Gastroesophageal sphincter (tissue), 4 donors: ENCODE measurements at regions not wholly inside any gene's neighbourhood (a gene's known extent, or its start where the extent isn't known, plus 50 kb on each side); places are given as distances from the start of the nearest gene placed in this dataset.

Source experiments
- ATAC-seq: fragments of 150-250 bp; one replicate; pipeline ENCODE4 v1.9.1; 2016; ENCODE audit warnings: mild to moderate bottlenecking, moderate library complexity
- H3K27ac ChIP-seq, 4 donors: fragments of 200-600 bp; sonication (generic) in 3 of 4; 1 replicate in 3 of 4; 2 replicates in 1 of 4; pipeline ENCODE4 v1.5.1; 2016 to 2019
- H3K27me3 ChIP-seq: fragments of 200-600 bp; sonication (generic); one replicate; pipeline ENCODE4 v1.5.1; 2019
- H3K36me3 ChIP-seq, 2 donors: fragments of 200-600 bp; sonication (generic); one replicate each; pipeline ENCODE4 v1.5.1; 2019; ENCODE audit warnings: control low read depth in 1 of 2
- H3K4me1 ChIP-seq, 3 donors: fragments of 200-600 bp; sonication (generic); 1 replicate in 2 of 3; 2 replicates in 1 of 3; pipeline ENCODE4 v1.5.1; 2016 to 2019; ENCODE audit warnings: control low read depth in 2 of 3
- H3K4me3 ChIP-seq, 2 donors: fragments of 200-600 bp; sonication (generic); one replicate each; pipeline ENCODE4 v1.5.1; 2019; ENCODE audit warnings: mild to moderate bottlenecking in 1 of 2, moderate library complexity in 1 of 2
- H3K9me3 ChIP-seq, 3 donors: fragments of 200-600 bp; sonication (generic); one replicate each; pipeline ENCODE4 v1.5.1; 2017 to 2019; ENCODE audit warnings: control low read depth in 2 of 3
- EP300 ChIP-seq: sonication (generic); formaldehyde crosslinking; IDR thresholded peaks from one replicate; pipeline ENCODE4 v1.6.1; 2017; ENCODE audit warnings: antibody characterized with exemption, mild to moderate bottlenecking
- POLR2A ChIP-seq, 2 donors: fragments of 450-650 bp; IDR thresholded peaks; one replicate each; pipeline ENCODE4 v1.6.1; 2017; ENCODE audit warnings: antibody characterized with exemption in 2 of 2, mild to moderate bottlenecking in 2 of 2, moderate library complexity in 1 of 2
- POLR2AphosphoS5 ChIP-seq: sonication (generic); formaldehyde crosslinking; IDR thresholded peaks from one replicate; pipeline ENCODE4 v1.6.1; 2017; ENCODE audit warnings: antibody characterized with exemption
- WGBS, 2 donors: methylation state at CpG; one replicate each; pipeline ENCODE4 v1.1.5; 2018; ENCODE audit warnings: low coverage in 1 of 2; 5-methylcytosine and 5-hydroxymethylcytosine counted together
- TF ChIP-seq, protein P1 (sequence below), 4 experiments: fragments of 200-600 bp in 2 of 4; fragments of 450-650 bp in 2 of 4; sonication (generic) in 1 of 4; IDR thresholded peaks; one replicate each; pipeline ENCODE4 v1.5.1; 2017 to 2019; ENCODE audit warnings: antibody characterized with exemption in 4 of 4, mild to moderate bottlenecking in 2 of 4, moderate library complexity in 2 of 4

DNA sequence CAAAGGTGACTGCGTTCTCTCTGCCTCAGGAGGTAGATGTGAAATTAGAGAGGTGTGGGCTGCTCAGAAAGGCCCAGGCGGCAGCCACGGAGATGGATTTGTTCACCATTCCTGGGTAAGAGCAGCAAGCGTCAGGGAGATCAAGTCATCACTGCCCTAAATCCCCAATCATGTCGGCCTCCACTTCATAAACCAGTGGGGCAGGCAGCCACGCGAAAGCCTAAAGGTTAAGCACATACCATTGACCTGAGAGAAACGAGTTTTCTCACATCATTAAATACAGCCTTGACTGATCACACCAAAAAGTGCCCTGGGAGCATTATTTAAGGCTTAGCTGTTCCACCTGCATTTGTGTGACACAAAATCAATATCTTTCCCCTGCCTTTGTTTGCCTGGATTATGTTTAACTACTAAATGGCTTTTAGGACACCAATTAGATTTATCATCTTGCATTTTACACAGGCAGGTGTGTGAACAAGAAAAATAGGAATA lies 50.7 kb upstream of the FOXB1 start:
- TF ChIP-seq EP300 (no peak), POLR2A (IDR thresholded peaks at IDR 0.05) (no peak)
- TF ChIP-seq, protein P1, sequence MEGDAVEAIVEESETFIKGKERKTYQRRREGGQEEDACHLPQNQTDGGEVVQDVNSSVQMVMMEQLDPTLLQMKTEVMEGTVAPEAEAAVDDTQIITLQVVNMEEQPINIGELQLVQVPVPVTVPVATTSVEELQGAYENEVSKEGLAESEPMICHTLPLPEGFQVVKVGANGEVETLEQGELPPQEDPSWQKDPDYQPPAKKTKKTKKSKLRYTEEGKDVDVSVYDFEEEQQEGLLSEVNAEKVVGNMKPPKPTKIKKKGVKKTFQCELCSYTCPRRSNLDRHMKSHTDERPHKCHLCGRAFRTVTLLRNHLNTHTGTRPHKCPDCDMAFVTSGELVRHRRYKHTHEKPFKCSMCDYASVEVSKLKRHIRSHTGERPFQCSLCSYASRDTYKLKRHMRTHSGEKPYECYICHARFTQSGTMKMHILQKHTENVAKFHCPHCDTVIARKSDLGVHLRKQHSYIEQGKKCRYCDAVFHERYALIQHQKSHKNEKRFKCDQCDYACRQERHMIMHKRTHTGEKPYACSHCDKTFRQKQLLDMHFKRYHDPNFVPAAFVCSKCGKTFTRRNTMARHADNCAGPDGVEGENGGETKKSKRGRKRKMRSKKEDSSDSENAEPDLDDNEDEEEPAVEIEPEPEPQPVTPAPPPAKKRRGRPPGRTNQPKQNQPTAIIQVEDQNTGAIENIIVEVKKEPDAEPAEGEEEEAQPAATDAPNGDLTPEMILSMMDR (IDR thresholded peaks at IDR 0.05), result no peak
- Histone ChIP-seq H3K36me3 (no peaks in the 10 kb centered on the region), H3K4me3 (no peak overlapping the region), H3K9me3 (peaks cover 0 to 12% (median 0%) of the 10 kb centered on the region in 3 donors), H3K4me1 (no peaks in the 10 kb centered on the region), H3K27ac (no peak overlapping the region), H3K27me3 (peaks cover 12% of the 10 kb centered on the region)
- no peak for ATAC-seq
- 31 to 48% methylated on average over 3 to 5 of the region's 8 CpGs for WGBS, 2 donors

DNA sequence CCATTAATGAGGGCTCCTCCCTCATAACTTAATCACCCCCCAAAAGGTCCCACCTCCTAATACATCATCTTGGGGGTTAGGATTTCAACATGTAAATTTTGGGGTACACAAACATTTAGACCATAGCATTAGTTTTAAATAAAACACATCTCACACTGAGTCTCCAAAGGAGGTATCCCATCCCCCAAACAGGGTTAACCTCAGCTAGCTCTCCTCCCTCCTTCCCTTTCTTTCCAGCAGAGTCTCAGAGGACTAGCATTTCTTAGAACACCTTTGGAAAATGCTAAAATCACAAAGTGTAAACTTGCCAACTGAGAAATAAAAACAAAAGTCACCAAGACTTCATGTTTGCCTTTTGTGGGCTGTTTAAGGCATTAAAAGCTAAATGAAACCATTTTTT lies 51.2 kb upstream of the FOXB1 start:
- Histone ChIP-seq H3K27me3 (peaks cover 12% of the 10 kb centered on the region), H3K4me3 (no peak overlapping the region), H3K27ac (no peak overlapping the region), H3K9me3 (peaks cover 0 to 8% (median 0%) of the 10 kb centered on the region in 3 donors), H3K36me3 (no peaks in the 10 kb centered on the region), H3K4me1 (no peaks in the 10 kb centered on the region)
- no peak for ATAC-seq
- no peak for TF ChIP-seq EP300

DNA sequence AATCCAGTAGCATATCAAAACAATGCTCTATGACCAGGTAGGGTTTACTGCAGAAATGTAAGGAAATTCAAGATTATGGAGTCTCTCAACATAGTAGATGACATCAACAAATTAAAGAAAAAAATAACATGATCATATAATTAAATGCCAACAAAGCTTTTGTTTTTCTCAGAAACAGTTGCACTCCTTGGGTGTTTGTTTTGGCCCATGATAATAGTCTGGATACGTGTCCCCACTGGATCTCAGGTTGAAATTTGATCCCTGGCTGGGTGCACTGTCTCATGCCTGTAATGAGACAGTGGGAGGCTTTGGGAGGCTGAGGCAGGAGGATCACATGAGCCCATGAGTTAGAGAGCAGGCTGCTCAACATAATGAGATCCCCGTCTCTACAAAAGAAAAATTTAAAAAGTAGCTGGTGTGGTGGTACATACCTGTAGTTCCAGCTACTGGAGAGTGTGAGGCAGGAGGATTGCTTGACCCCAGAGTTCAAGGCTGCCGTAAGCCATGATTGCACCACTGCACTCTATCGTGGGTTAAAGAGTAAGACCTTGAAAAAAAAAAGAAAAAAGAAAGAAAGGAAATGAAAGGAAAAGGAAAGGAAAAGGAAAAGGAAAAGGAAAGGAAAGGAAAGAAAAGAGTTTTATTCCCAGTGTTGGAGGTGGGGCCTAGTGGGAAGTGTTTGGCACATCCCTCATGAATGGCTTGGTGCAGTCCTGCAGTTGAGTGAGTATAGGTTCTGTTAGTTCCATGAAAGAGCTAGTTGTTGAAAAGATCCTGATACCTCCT lies 53.3 kb upstream of the FOXB1 start:
- H3K4me1 ChIP-seq, result no peaks in the 10 kb centered on the region
- WGBS, 2 donors, result 40 to 68% methylated on average over 2 to 4 of the region's 4 CpGs
- H3K27ac ChIP-seq, result no peak overlapping the region
- H3K27me3 ChIP-seq, result peaks cover 7% of the 10 kb centered on the region
- peaks cover 0 to 5% (median 0%) of the 10 kb centered on the region in 3 donors for H3K9me3 ChIP-seq
- ATAC-seq, result no peak
- H3K4me3 ChIP-seq, result no peak overlapping the region
- no peaks in the 10 kb centered on the region for H3K36me3 ChIP-seq
- TF ChIP-seq EP300 (no peak), POLR2A (IDR thresholded peaks at IDR 0.05) (no peak), POLR2AphosphoS5 (no peak)
- TF ChIP-seq, protein P1 (IDR thresholded peaks at IDR 0.05), result no peak

DNA sequence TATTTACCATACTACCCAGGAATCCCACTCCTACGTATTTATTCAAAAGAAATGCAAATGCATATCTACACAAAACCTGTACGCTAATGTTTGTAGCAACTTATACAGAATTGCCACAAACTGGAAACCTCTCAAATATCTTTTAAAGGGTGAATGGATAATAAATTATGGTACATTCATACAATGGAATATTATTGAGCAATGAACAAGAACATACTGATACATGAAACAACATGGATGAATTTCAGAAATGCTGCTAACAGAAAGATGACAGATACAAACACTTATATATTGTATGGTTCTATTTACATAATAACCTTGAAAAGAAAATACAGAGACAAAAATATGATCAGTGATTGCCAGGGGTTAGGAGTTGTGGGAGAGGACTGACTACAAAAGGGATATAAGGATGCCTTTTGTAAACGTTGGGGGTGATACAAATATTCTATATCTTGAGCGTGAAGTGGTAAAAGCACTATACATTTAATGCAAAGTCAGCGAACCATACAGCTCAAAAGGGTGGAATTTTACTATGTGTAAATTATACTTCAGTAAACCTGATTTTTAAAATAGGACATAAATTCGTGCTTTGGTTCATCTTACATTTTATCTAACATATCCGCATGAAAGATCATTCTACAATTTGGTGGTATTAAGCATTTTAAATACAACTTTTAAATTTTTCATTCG lies 55.0 kb upstream of the FOXB1 start:
- Histone ChIP-seq H3K4me3 (no peak overlapping the region), H3K27me3 (peaks cover 7% of the 10 kb centered on the region), H3K9me3 (no peaks in the 10 kb centered on the region), H3K27ac (no peak overlapping the region), H3K4me1 (no peaks in the 10 kb centered on the region), H3K36me3 (no peaks in the 10 kb centered on the region)
- 83 to 84% methylated on average over 8 of the region's 8 CpGs for WGBS, 2 donors
- TF ChIP-seq EP300 (no peak), POLR2AphosphoS5 (no peak), POLR2A (IDR thresholded peaks at IDR 0.05) (no peak)
- TF ChIP-seq, protein P1 (IDR thresholded peaks at IDR 0.05), result no peak
- ATAC-seq, result no peak

DNA sequence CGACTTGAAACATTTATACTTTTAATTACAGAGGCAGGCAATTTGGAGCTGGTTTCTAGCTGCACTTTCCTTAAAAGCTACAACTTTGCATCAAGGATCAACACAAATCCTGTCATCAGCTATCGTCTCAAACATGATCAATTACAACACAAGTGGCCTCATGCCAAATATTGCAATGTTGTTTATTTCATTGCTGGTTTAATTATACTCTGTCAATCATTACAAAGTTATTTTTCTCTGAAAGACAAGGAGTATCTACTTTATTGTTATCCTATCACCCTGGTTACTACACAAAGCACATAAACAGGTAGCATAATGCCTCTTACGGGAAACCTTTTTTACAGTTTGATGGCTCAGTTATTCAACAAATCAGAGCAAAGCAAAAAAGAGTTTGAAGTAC lies 58.0 kb upstream of the FOXB1 start:
- WGBS, 2 donors, result 54 to 60% methylated on average over 3 of the region's 3 CpGs
- Histone ChIP-seq H3K4me3 (no peak overlapping the region), H3K9me3 (no peaks in the 10 kb centered on the region), H3K36me3 (no peaks in the 10 kb centered on the region), H3K27ac (no peak overlapping the region), H3K4me1 (no peaks in the 10 kb centered on the region), H3K27me3 (peaks cover 6% of the 10 kb centered on the region)
- ATAC-seq, result no peak
- TF ChIP-seq POLR2AphosphoS5 (no peak), POLR2A (IDR thresholded peaks at IDR 0.05) (no peak), EP300 (no peak)
- TF ChIP-seq, protein P1 (IDR thresholded peaks at IDR 0.05), result no peak
